ENCODE measurements at regions not wholly inside any gene's neighbourhood (a gene's known extent, or its start where the extent isn't known, plus 50 kb on each side); places are given as distances from the start of the nearest gene placed in this dataset.

GRCh38 chr2:38489846-38490245 lies 112.8 kb upstream of the ATL2 start:
- H3K4me2 ChIP-seq (ENCODE audit: low read depth, low read length), result no peak overlapping the region
- ChIA-PET CTCF (ENCODE audit: low intra/inter-chr PET ratio, low total read pairs) (no interaction called here), POLR2A (no interaction called here)
- H3K9me3 ChIP-seq (ENCODE audit: low read length), result no peaks in the 10 kb centered on the region
- no TSS peak for BruUV-seq (replicated peaks)
- no peak overlapping the region for H3K4me3 ChIP-seq (replicated peaks in 1 of 3; ENCODE audit: insufficient read depth in 1 of 3, low read depth in 2 of 3, low read length in 3 of 3)
- peaks cover 27% of the 10 kb centered on the region for H3K4me1 ChIP-seq (ENCODE audit: insufficient read depth, low read length)
- no peak for ATAC-seq
- no peaks in the 10 kb centered on the region for H4K20me1 ChIP-seq (ENCODE audit: insufficient read depth, low read length)
- no peaks in the 10 kb centered on the region for H3K79me2 ChIP-seq (ENCODE audit: insufficient read depth, low read length)
- no peaks in the 10 kb centered on the region for H3K36me3 ChIP-seq (replicated peaks in 1 of 2; ENCODE audit: control insufficient read depth in 1 of 2, insufficient read depth in 2 of 2, low read length in 2 of 2)
- intact Hi-C loops (cut with micrococcal nuclease; ENCODE audit: unreplicated experiment) (no loop called here), in situ Hi-C loops (cut with HindIII; ENCODE audit: extremely low pct_ligation_motif_present, low pct_unique_long_range_greater_than_20kb) (no loop called here)
- H3K27ac ChIP-seq (ENCODE audit: extremely low read length, insufficient read depth, low read length), result no peak overlapping the region
- no peak for FAIRE-seq
- peaks cover 2 to 17% of the 10 kb centered on the region in 2 experiments; a peak in 3 of 5 replicates for H3K27me3 ChIP-seq (ENCODE audit: control insufficient read depth in 1 of 2, insufficient read depth in 2 of 2, low read length in 2 of 2)
- no peak overlapping the region for H2AFZ ChIP-seq (ENCODE audit: low read length)
- TF ChIP-seq GMEB1 (CRISPR knock-in tag; IDR thresholded peaks at IDR 0.05; ENCODE audit: borderline replicate concordance) (no peak), ZNF383 (CRISPR knock-in tag; IDR thresholded peaks at IDR 0.05; ENCODE audit: borderline replicate concordance) (no peak), XBP1 (CRISPR knock-in tag; IDR thresholded peaks at IDR 0.05) (no peak), ZSCAN5A (CRISPR knock-in tag; IDR thresholded peaks at IDR 0.05; ENCODE audit: borderline replicate concordance) (no peak), REST (IDR thresholded peaks at IDR 0.05; ENCODE audit: borderline replicate concordance in 1 of 2, low read depth in 1 of 2, low read length in 2 of 2) (no peak), PHF20 (CRISPR knock-in tag; IDR thresholded peaks at IDR 0.05) (no peak), ZNF251 (CRISPR knock-in tag; IDR thresholded peaks at IDR 0.05) (no peak), ZFP37 (CRISPR knock-in tag; IDR thresholded peaks at IDR 0.05; ENCODE audit: borderline replicate concordance) (no peak), ZNF44 (CRISPR knock-in tag; IDR thresholded peaks at IDR 0.05) (no peak)
- DNase-seq (ENCODE audit: low spot score), result no peak
- H3K9ac ChIP-seq (ENCODE audit: insufficient read depth, low read depth, low read length), result no peak overlapping the region
